Suprapubic skin (tissue), 4 donors: ENCODE measurements at regions not wholly inside any gene's neighbourhood (a gene's known extent, or its start where the extent isn't known, plus 50 kb on each side); places are given as distances from the start of the nearest gene placed in this dataset.

Experiments used
- EP300 ChIP-seq: sonication (generic); formaldehyde crosslinking; IDR thresholded peaks from one replicate; pipeline ENCODE4 v1.6.1; 2017; ENCODE audit warnings: antibody characterized with exemption
- POLR2A ChIP-seq, 2 donors: fragments of 450-650 bp; IDR thresholded peaks; one replicate each; pipeline ENCODE4 v1.6.1; 2017; ENCODE audit warnings: antibody characterized with exemption in 2 of 2, mild to moderate bottlenecking in 2 of 2, moderate library complexity in 2 of 2
- POLR2AphosphoS5 ChIP-seq, 3 donors: sonication (generic); formaldehyde crosslinking; IDR thresholded peaks; one replicate each; pipeline ENCODE4 v1.6.1; 2017; ENCODE audit warnings: antibody characterized with exemption in 3 of 3
- TF ChIP-seq, protein P1 (sequence below), 2 donors: fragments of 200-600 bp in 1 of 2; fragments of 450-650 bp in 1 of 2; sonication (generic) in 1 of 2; IDR thresholded peaks; one replicate each; pipeline ENCODE4 v1.5.1; 2016 to 2019; ENCODE audit warnings: antibody characterized with exemption in 2 of 2, mild to moderate bottlenecking in 1 of 2, moderate library complexity in 1 of 2

- TF ChIP-seq EP300 (no peak), POLR2A (IDR thresholded peaks at IDR 0.05) (no peak), POLR2AphosphoS5 (IDR thresholded peaks at IDR 0.05) (no peak)
- TF ChIP-seq, protein P1, sequence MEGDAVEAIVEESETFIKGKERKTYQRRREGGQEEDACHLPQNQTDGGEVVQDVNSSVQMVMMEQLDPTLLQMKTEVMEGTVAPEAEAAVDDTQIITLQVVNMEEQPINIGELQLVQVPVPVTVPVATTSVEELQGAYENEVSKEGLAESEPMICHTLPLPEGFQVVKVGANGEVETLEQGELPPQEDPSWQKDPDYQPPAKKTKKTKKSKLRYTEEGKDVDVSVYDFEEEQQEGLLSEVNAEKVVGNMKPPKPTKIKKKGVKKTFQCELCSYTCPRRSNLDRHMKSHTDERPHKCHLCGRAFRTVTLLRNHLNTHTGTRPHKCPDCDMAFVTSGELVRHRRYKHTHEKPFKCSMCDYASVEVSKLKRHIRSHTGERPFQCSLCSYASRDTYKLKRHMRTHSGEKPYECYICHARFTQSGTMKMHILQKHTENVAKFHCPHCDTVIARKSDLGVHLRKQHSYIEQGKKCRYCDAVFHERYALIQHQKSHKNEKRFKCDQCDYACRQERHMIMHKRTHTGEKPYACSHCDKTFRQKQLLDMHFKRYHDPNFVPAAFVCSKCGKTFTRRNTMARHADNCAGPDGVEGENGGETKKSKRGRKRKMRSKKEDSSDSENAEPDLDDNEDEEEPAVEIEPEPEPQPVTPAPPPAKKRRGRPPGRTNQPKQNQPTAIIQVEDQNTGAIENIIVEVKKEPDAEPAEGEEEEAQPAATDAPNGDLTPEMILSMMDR (IDR thresholded peaks at IDR 0.05), result no peak
These were observed 824.6 kb upstream of the SEMA6D start for GRCh38 chr15:46892621-46893160.
